ENCODE measurements at regions not wholly inside any gene's neighbourhood (a gene's known extent, or its start where the extent isn't known, plus 50 kb on each side); places are given as distances from the start of the nearest gene placed in this dataset.

GRCh38 chr1:8219530-8219929 lies 98.4 kb upstream of the SLC45A1 start:
- ATAC-seq: no peak
- H3K27ac ChIP-seq (ENCODE audit: extremely low read length, insufficient read depth, low read length): no peak overlapping the region
- no peaks in the 10 kb centered on the region for H4K20me1 ChIP-seq (ENCODE audit: insufficient read depth, low read length)
- DNase-seq (ENCODE audit: low spot score): no peak
- CTCF ChIA-PET (ENCODE audit: low intra/inter-chr PET ratio, low total read pairs): no interaction called here
- FAIRE-seq: no peak
- H3K36me3 ChIP-seq (replicated peaks in 1 of 2; ENCODE audit: control insufficient read depth in 1 of 2, insufficient read depth in 2 of 2, low read length in 2 of 2): no peaks in the 10 kb centered on the region; a peak in 1 of 5 replicates
- H3K4me1 ChIP-seq (ENCODE audit: insufficient read depth, low read length): peaks cover 28% of the 10 kb centered on the region
- intact Hi-C loops (cut with micrococcal nuclease; ENCODE audit: unreplicated experiment): no loop called here
- no peak overlapping the region for H2AFZ ChIP-seq (ENCODE audit: low read length)
- no peak overlapping the region for H3K9ac ChIP-seq (ENCODE audit: insufficient read depth, low read depth, low read length)
- no peak overlapping the region for H3K4me2 ChIP-seq (ENCODE audit: low read depth, low read length)
- TF ChIP-seq ZNF615 (CRISPR knock-in tag; IDR thresholded peaks at IDR 0.05; ENCODE audit: borderline replicate concordance) (no peak), ZFP82 (CRISPR knock-in tag; IDR thresholded peaks at IDR 0.05; ENCODE audit: borderline replicate concordance) (no peak), MXD4 (CRISPR knock-in tag; IDR thresholded peaks at IDR 0.05) (no peak), ZNF530 (CRISPR knock-in tag; IDR thresholded peaks at IDR 0.05; ENCODE audit: low read depth) (no peak), SKI (IDR thresholded peaks at IDR 0.05; ENCODE audit: partially characterized antibody) (no peak), MTF1 (CRISPR knock-in tag; IDR thresholded peaks at IDR 0.05) (no peak), ZNF17 (CRISPR knock-in tag; IDR thresholded peaks at IDR 0.05) (no peak), KDM4B (CRISPR knock-in tag; IDR thresholded peaks at IDR 0.05) (no peak), ATF7-NPFF (CRISPR knock-in tag; IDR thresholded peaks at IDR 0.05; ENCODE audit: low read depth) (no peak), ZNF644 (CRISPR knock-in tag; IDR thresholded peaks at IDR 0.05; ENCODE audit: low read depth) (no peak), ELF1 (CRISPR knock-in tag; IDR thresholded peaks at IDR 0.05) (no peak)
- no peak overlapping the region for H3K4me3 ChIP-seq (replicated peaks in 1 of 3; ENCODE audit: insufficient read depth in 1 of 3, low read depth in 2 of 3, low read length in 3 of 3)
- H3K79me2 ChIP-seq (ENCODE audit: insufficient read depth, low read length): no peaks in the 10 kb centered on the region
- H3K27me3 ChIP-seq (ENCODE audit: control insufficient read depth in 1 of 2, insufficient read depth in 2 of 2, low read length in 2 of 2): no peaks in the 10 kb centered on the region
- no peaks in the 10 kb centered on the region for H3K9me3 ChIP-seq (ENCODE audit: low read length)
- POLR2A ChIA-PET: no interaction called here
- in situ Hi-C loops (cut with HindIII; ENCODE audit: extremely low pct_ligation_motif_present, low pct_unique_long_range_greater_than_20kb): no loop called here
- no TSS peak for BruUV-seq (replicated peaks)
- WGBS (ENCODE audit: low lambda C conversion rate): 96% methylated on average over 4 of the region's 4 CpGs
